ENCODE measurements at regions not wholly inside any gene's neighbourhood (a gene's known extent, or its start where the extent isn't known, plus 50 kb on each side); places are given as distances from the start of the nearest gene placed in this dataset.

DNA sequence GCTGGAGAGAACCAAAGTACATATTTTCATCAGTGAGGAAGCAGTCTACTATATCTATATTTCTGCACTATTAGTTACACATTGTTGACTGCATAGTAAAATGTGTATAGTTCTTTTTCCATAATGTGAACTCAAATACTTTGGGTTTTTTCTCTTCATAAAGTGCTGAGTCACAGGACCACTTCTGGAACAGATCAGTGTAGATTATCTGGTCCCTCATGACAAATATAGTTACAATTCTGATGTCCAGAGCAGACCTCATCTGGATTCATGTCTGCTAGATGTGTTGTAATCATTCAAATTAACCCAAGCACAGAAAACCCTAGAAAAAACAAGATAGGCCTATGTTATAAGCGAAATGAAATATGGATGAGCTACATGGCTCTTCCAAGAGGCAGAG, 171.4 kb downstream of the SUCLA2 start:
- H3K4me3 ChIP-seq (ENCODE audit: low read depth, low read length), result no peak overlapping the region
- DNase-seq (ENCODE audit: low read depth), result no peak
- TF ChIP-seq, protein P1, sequence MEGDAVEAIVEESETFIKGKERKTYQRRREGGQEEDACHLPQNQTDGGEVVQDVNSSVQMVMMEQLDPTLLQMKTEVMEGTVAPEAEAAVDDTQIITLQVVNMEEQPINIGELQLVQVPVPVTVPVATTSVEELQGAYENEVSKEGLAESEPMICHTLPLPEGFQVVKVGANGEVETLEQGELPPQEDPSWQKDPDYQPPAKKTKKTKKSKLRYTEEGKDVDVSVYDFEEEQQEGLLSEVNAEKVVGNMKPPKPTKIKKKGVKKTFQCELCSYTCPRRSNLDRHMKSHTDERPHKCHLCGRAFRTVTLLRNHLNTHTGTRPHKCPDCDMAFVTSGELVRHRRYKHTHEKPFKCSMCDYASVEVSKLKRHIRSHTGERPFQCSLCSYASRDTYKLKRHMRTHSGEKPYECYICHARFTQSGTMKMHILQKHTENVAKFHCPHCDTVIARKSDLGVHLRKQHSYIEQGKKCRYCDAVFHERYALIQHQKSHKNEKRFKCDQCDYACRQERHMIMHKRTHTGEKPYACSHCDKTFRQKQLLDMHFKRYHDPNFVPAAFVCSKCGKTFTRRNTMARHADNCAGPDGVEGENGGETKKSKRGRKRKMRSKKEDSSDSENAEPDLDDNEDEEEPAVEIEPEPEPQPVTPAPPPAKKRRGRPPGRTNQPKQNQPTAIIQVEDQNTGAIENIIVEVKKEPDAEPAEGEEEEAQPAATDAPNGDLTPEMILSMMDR (conservative IDR thresholded peaks at IDR 0.05; ENCODE audit: low read depth, low read length), result no peak

GRCh38 chr13:47826471-47826870, 174.6 kb downstream of the SUCLA2 start:
- DNase-seq (ENCODE audit: low read depth), result no peak
- H3K4me3 ChIP-seq (ENCODE audit: low read depth, low read length), result no peak overlapping the region
- TF ChIP-seq, protein P1 (conservative IDR thresholded peaks at IDR 0.05; ENCODE audit: low read depth, low read length), result no peak

GRCh38 chr13:47822036-47822435, 179.0 kb downstream of the SUCLA2 start:
- TF ChIP-seq, protein P1 (conservative IDR thresholded peaks at IDR 0.05; ENCODE audit: low read depth, low read length), result no peak
- DNase-seq (ENCODE audit: low read depth), result no peak

DNA sequence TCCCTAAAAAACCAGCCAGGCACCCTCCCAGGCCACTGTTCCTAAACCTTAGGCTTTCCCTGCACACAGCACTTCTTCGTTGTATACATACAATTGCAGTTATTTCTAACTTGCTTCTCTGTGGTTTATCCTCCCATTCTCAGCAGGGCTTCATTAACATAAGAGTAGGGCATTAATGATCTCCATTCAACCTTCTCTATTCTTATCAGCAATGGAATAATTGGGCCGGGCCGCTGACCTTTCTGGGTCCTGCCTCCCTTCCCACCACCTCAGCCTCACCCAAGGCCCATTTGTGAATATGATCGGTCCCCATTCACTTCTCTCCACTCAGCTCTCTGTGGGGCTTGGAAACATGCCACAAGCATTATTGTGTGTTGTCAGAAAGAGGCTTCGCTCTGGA, 184.2 kb downstream of the SUCLA2 start:
- TF ChIP-seq, protein P1 (conservative IDR thresholded peaks at IDR 0.05; ENCODE audit: low read depth, low read length), result no peak

More at GRCh38 chr13:47822036-47822435, 179.0 kb downstream of the SUCLA2 start:
- H3K4me3 ChIP-seq (ENCODE audit: low read depth, low read length), result no peak overlapping the region

GRCh38 chr13:47813718-47814117, 187.4 kb downstream of the SUCLA2 start:
- no peak for DNase-seq (ENCODE audit: low read depth)
- TF ChIP-seq, protein P1 (conservative IDR thresholded peaks at IDR 0.05; ENCODE audit: low read depth, low read length), result no peak

More for the DNA sequence above, 184.2 kb downstream of the SUCLA2 start:
- H3K4me3 ChIP-seq (ENCODE audit: low read depth, low read length), result no peak overlapping the region
- DNase-seq (ENCODE audit: low read depth), result no peak

DNA sequence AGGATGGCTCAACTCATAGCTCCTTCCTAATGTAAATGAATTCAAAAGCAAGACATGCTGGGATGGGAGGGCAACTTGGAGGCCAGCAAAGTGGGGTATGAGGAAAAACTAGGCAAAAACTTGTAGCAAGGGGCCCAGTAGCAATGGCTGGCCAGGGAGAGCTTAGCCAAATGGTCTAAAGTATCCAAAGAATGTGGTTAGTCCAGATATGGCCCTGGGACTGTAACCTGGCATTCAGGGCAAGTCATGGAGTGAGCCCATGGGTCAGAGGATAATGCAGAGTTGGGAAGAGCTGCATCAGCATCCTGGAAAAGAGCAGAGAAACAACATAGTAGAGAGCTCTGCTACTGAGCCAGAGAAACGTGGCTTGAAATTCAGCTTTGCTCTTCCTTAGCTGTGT, 191.7 kb downstream of the SUCLA2 start:
- TF ChIP-seq, protein P1 (conservative IDR thresholded peaks at IDR 0.05; ENCODE audit: low read depth, low read length), result no peak
- no peak for DNase-seq (ENCODE audit: low read depth)
- no peak overlapping the region for H3K4me3 ChIP-seq (ENCODE audit: low read depth, low read length)

More at GRCh38 chr13:47813718-47814117, 187.4 kb downstream of the SUCLA2 start:
- H3K4me3 ChIP-seq (ENCODE audit: low read depth, low read length), result no peak overlapping the region

- DNase-seq (ENCODE audit: low read depth), result peak; percentile 1
- TF ChIP-seq, protein P1 (conservative IDR thresholded peaks at IDR 0.05; ENCODE audit: low read depth, low read length), result no peak
- no peak overlapping the region for H3K4me3 ChIP-seq (ENCODE audit: low read depth, low read length)
These were observed 197.9 kb downstream of the SUCLA2 start for GRCh38 chr13:47803131-47803530.
